Duodenal mucosa (tissue), 2 donors: ENCODE measurements at regions not wholly inside any gene's neighbourhood (a gene's known extent, or its start where the extent isn't known, plus 50 kb on each side); places are given as distances from the start of the nearest gene placed in this dataset.

Source experiments
- H3K27ac ChIP-seq: one replicate; pipeline ENCODE4 v1.7.0; 2013; ENCODE audit warnings: low read depth, low read length
- H3K27me3 ChIP-seq, 2 donors: one replicate each; pipeline ENCODE4 v1.7.0; 2013; ENCODE audit warnings: low read length in 2 of 2, control low read depth in 1 of 2; ENCODE audit not compliant: insufficient read depth in 2 of 2, control insufficient read depth in 1 of 2
- H3K36me3 ChIP-seq, 2 donors: one replicate each; pipeline ENCODE4 v1.7.0; 2013; ENCODE audit warnings: low read length in 2 of 2, control low read depth in 1 of 2; ENCODE audit not compliant: insufficient read depth in 2 of 2, control insufficient read depth in 1 of 2
- H3K4me1 ChIP-seq, 2 donors: one replicate each; pipeline ENCODE4 v1.7.0; 2013; ENCODE audit warnings: low read length in 2 of 2, control low read depth in 1 of 2; ENCODE audit not compliant: insufficient read depth in 2 of 2, control insufficient read depth in 1 of 2
- H3K4me3 ChIP-seq, 2 donors: one replicate each; pipeline ENCODE4 v1.7.0; 2013; ENCODE audit warnings: low read length in 2 of 2, low read depth in 1 of 2
- H3K9ac ChIP-seq, 2 donors: one replicate each; pipeline ENCODE4 v1.7.0; 2013; ENCODE audit warnings: low read length in 2 of 2, low read depth in 1 of 2
- H3K9me3 ChIP-seq, 2 donors: one replicate each; pipeline ENCODE4 v1.7.0; 2013; ENCODE audit warnings: low read length in 2 of 2, control low read depth in 1 of 2; ENCODE audit not compliant: control insufficient read depth in 1 of 2

DNA sequence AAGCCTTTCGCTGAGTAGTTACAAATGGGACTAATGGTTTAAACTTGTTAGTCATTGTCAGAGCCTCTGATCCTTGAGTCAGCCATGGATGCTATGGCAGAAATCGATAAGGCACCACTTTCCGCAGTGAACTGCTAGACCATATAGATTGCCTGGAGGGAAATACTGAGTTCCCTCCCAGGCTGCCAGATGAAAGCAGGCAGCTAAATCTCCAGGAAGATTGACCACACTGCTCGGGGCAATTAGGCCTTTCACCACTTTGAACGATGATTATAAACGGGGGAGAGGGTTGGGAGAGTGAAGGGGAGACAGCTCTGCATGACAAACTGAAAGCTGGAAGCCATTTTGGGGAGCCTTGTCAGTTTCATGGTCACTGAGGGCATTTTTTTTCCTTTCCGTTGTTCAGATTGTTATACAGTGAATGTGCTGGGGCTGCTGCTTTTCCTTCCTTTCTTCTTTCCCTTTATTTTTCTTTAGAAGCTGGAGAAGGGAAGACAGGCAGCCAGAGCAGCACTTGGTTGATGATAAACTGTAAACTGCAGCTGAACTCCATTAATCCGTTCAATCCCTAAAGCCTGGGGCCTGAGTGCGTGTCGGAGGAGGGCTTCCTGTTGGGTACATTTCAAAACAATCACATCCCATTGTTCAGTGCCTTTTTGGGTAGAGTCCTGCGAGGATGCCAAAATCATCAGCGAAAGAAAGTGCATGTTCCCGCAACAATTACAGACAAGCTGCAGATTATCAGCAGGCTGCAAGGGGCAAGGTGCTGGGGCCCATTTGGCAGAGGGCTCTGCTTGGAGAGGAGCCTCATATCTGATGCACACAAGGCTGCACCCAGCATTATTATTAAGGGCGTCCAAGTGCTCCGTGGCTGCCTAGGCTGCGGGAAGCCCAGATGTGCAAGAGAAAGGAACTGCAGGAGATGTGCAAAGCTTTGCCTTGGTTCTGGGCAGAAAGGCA lies 308.4 kb downstream of the PSAT1 start:
- no peak overlapping the region for H3K4me3 ChIP-seq
- no peak overlapping the region for H3K9ac ChIP-seq
- no peaks in the 10 kb centered on the region for H3K27me3 ChIP-seq
- H3K4me1 ChIP-seq: no peaks in the 10 kb centered on the region
- no peak overlapping the region for H3K27ac ChIP-seq
- H3K36me3 ChIP-seq: no peaks in the 10 kb centered on the region
- no peaks in the 10 kb centered on the region for H3K9me3 ChIP-seq

DNA sequence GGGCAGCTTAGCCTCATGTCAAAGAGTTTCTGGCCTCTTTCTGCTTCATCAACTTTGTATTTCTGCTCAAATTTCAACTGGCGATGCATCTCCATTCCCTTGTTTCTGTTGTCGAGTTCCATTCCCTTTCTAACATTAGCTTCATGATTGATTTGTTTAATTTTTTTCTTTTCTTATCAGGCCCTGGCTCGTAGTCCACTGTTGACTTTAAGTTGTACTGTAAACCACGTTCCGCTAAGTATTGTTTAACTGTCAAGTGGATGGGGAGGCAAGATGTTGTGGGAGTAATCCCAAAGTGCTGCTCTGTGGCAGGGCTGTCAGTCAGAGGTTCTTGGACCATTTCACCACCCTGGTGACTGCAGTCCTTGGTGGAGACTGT lies 309.1 kb downstream of the PSAT1 start:
- Histone ChIP-seq H3K36me3 (no peaks in the 10 kb centered on the region), H3K27me3 (no peaks in the 10 kb centered on the region), H3K9me3 (no peaks in the 10 kb centered on the region), H3K9ac (no peak overlapping the region), H3K4me3 (no peak overlapping the region), H3K27ac (no peak overlapping the region), H3K4me1 (no peaks in the 10 kb centered on the region)

DNA sequence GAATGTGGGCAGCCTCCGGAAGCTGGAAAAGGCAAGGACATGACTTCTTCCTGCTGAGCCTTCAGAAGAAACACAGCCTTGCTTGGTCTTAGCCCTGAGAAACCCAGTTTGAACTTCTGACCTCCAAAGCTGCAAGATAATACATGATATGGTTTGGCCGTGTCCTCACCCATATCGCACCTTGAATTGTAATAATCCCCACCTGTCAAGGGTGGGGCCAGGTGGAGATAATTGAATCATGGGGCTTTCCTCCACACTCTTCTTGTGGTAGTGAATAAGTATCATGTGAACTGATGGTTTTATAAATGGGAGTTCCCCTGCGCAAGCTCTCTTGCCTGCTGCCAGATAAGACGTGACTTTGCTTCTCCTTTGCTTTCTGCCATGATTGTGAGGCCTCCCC lies 310.9 kb downstream of the PSAT1 start:
- no peaks in the 10 kb centered on the region for H3K9me3 ChIP-seq
- no peaks in the 10 kb centered on the region for H3K27me3 ChIP-seq
- H3K36me3 ChIP-seq: no peaks in the 10 kb centered on the region
- no peaks in the 10 kb centered on the region for H3K4me1 ChIP-seq
- no peak overlapping the region for H3K4me3 ChIP-seq
- no peak overlapping the region for H3K27ac ChIP-seq
- no peak overlapping the region for H3K9ac ChIP-seq

DNA sequence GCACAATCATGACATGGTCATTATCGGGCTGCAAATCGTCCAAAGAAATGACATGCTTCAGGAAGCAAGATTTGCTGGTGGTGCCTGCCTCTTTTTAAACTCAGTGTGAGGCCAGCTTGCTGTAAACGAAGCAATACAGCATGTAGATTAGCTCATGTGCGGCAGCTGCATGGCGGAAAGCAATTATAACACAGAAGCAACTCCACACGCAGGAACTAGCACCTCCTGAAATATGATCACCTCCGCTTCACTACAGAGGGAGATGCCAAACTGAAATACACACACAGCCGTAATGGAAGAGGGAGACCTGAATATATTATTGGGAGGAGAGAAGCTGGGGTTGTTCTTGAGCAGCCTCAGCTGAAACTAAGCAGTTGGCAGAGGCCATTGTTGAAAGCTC lies 312.5 kb downstream of the PSAT1 start:
- Histone ChIP-seq H3K36me3 (no peaks in the 10 kb centered on the region), H3K27ac (no peak overlapping the region), H3K4me1 (no peaks in the 10 kb centered on the region), H3K9ac (no peak overlapping the region), H3K4me3 (no peak overlapping the region), H3K27me3 (no peaks in the 10 kb centered on the region), H3K9me3 (no peaks in the 10 kb centered on the region)

DNA sequence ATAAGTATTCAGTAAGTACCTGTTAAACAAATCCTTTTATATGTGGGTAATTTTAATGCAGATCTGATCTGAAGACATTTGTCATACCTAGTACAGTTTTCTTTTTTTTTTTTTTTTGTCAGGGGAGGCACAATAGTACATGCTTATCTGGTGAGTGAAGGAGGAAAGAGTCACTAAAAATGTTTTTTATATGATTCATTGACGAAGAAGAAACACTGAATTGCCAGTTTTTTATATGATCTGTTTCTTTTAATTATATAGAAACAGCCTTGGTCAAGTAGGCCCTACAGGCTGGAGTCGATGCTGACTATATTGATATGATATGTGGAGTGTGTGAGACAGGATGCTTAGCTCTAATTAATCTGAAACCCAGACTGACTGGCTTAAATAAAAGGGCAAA lies 315.2 kb downstream of the PSAT1 start:
- H3K9me3 ChIP-seq: no peaks in the 10 kb centered on the region
- no peak overlapping the region for H3K27ac ChIP-seq
- no peak overlapping the region for H3K9ac ChIP-seq
- H3K36me3 ChIP-seq: no peaks in the 10 kb centered on the region
- no peaks in the 10 kb centered on the region for H3K27me3 ChIP-seq
- no peak overlapping the region for H3K4me3 ChIP-seq
- H3K4me1 ChIP-seq: no peaks in the 10 kb centered on the region

DNA sequence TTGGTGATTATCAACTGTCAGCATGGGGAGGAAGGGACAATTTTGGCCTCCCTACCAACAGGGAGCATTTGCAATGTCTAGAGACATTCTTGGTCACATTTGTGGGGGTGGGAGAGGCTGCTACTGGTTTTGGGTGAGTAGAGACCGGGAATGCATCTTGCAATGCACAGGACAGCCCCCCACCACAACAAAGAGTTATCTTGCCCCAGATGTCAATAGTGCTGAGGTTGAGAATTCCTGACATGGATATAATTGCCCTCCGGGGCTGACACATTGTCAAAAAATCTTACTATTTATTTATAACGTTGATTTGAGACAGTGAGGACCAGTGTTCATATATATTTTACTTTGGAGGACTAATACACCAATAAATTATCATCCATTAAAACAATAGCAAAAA lies 316.1 kb downstream of the PSAT1 start:
- H3K4me1 ChIP-seq: no peaks in the 10 kb centered on the region
- no peaks in the 10 kb centered on the region for H3K27me3 ChIP-seq
- H3K4me3 ChIP-seq: no peak overlapping the region
- H3K36me3 ChIP-seq: no peaks in the 10 kb centered on the region
- no peak overlapping the region for H3K27ac ChIP-seq
- no peaks in the 10 kb centered on the region for H3K9me3 ChIP-seq
- H3K9ac ChIP-seq: no peak overlapping the region

DNA sequence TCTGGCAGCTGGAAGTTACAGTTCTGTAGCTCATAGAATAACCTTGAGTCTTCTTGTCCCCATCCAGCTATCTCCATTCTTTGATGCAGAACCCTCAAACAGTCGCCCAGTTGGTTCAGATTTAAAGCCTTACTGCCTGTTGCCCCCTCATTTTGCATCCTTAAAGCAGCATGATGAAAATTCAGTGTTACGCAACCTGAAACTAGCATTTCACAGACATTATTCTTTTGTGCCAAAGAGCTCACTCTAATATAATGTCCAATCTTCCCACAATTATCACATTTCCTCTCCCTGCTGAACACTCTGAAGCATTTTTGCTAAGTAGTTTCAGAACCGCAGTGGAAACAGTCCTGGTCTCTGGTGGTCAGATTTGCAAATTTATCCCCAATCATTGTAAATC lies 318.0 kb downstream of the PSAT1 start:
- Histone ChIP-seq H3K9ac (no peak overlapping the region), H3K9me3 (no peaks in the 10 kb centered on the region), H3K4me1 (no peaks in the 10 kb centered on the region), H3K4me3 (no peak overlapping the region), H3K27me3 (no peaks in the 10 kb centered on the region), H3K36me3 (no peaks in the 10 kb centered on the region), H3K27ac (no peak overlapping the region)

DNA sequence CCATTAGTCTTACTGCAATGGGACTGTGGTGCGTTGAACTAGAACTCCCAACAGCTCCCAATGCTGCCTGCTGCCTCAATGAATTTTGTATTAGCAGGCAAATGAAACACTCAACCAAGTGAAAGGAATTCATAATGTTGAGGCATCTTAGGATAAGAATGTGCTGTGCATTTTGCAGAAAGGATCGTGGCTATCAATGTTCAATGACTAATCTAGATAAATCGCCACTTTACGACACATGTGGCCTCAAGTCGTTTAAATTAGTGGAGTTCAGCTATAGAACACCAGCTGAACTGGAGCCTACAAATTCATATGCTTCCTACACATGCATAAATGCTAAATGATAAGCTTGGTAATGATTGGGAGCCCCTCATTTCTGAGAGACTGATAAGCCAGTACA lies 318.4 kb downstream of the PSAT1 start:
- Histone ChIP-seq H3K9me3 (no peaks in the 10 kb centered on the region), H3K9ac (no peak overlapping the region), H3K4me3 (no peak overlapping the region), H3K4me1 (no peaks in the 10 kb centered on the region), H3K27me3 (no peaks in the 10 kb centered on the region), H3K36me3 (no peaks in the 10 kb centered on the region), H3K27ac (no peak overlapping the region)

DNA sequence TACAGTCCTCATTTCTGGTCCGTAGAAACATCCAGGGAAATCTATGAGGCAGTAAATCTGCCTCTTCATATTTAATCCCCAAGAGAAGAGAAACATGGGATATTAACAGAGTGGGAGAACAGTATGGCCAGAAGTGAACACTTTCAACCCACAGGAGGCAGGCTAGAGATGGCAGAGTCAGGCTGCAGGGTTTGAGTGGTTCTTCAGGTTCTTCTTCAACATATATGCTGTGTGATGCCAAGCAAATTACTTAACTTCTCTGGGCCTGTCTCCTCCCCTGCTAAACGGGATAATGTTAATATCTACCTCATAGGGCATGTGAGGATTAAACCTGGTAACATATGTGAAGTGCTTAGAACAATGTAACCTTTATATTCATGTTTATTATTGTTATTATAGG lies 321.8 kb downstream of the PSAT1 start:
- no peaks in the 10 kb centered on the region for H3K4me1 ChIP-seq
- no peaks in the 10 kb centered on the region for H3K9me3 ChIP-seq
- H3K27me3 ChIP-seq: no peaks in the 10 kb centered on the region
- H3K4me3 ChIP-seq: no peak overlapping the region
- H3K9ac ChIP-seq: no peak overlapping the region
- no peak overlapping the region for H3K27ac ChIP-seq
- H3K36me3 ChIP-seq: no peaks in the 10 kb centered on the region

DNA sequence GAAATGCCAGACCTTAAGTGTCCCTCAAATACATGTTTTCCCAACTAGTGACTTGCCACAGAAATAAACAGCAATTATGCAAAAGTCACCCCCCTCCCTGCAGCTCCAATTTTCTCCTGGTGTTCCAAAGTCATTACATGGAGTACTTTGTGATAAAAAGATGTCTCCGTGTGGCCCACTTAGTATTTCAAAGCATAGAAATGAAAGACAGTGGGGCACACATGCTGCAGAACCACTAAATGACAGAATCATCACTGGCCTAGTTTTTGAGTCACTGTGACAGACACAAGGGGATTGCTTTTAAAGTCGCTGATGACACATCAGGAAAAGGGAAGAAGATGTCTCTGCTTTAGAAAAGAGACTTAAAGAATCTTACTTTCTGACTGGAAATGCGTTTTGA lies 323.4 kb downstream of the PSAT1 start:
- no peaks in the 10 kb centered on the region for H3K27me3 ChIP-seq
- H3K4me1 ChIP-seq: no peaks in the 10 kb centered on the region
- H3K9me3 ChIP-seq: no peaks in the 10 kb centered on the region
- H3K36me3 ChIP-seq: no peaks in the 10 kb centered on the region
- H3K4me3 ChIP-seq: no peak overlapping the region
- H3K9ac ChIP-seq: no peak overlapping the region
- H3K27ac ChIP-seq: no peak overlapping the region
